Central memory CD8-positive, alpha-beta T cell (primary cell): ENCODE measurements at regions not wholly inside any gene's neighbourhood (a gene's known extent, or its start where the extent isn't known, plus 50 kb on each side); places are given as distances from the start of the nearest gene placed in this dataset.
"Not testable (repeated sequence)": the region's sequence is repeated elsewhere in the genome, so short reads cannot be mapped to it uniquely, and the experiment has no call there.

Source experiments
- ATAC-seq: fragments of 150-1000 bp; cut with Tn5 transposase; replicated peaks from 2 replicates; pipeline ENCODE4 v1.10.0; 2022; ENCODE audit warnings: mild to moderate bottlenecking, moderate FRiP score, moderate number of reproducible peaks; ENCODE audit not compliant: poor library complexity, severe bottlenecking; ENCODE audit errors: extremely low read depth
- DNase-seq, 2 donors: peaks; one replicate each; pipeline ENCODE4 v3.0.0; 2021; ENCODE audit warnings: low spot score in 2 of 2
- H3K27ac Mint-ChIP-seq: one replicate; pipeline ENCODE4 v1.8.0; 2022; ENCODE audit warnings: low read depth, mild to moderate bottlenecking, moderate library complexity, mixed read lengths
- H3K27me3 Mint-ChIP-seq: one replicate; pipeline ENCODE4 v1.8.0; 2022; ENCODE audit warnings: mixed read lengths
- H3K36me3 Mint-ChIP-seq: one replicate; pipeline ENCODE4 v1.8.0; 2022; ENCODE audit warnings: mild to moderate bottlenecking, moderate library complexity, mixed read lengths; ENCODE audit not compliant: insufficient read depth
- H3K4me1 Mint-ChIP-seq: one replicate; pipeline ENCODE4 v1.8.0; 2022; ENCODE audit warnings: mixed read lengths
- H3K4me3 Mint-ChIP-seq: one replicate; pipeline ENCODE4 v1.8.0; 2022; ENCODE audit warnings: mild to moderate bottlenecking, moderate library complexity, mixed read lengths
- H3K9me3 Mint-ChIP-seq: one replicate; pipeline ENCODE4 v1.8.0; 2022; ENCODE audit warnings: mixed read lengths

GRCh38 chr5:174446988-174447387, 277.4 kb upstream of the MSX2 start:
- ATAC-seq (no peak), DNase-seq (no peak)
- Mint-ChIP-seq H3K4me3 (no peak overlapping the region), H3K9me3 (no peaks in the 10 kb centered on the region), H3K27me3 (no peaks in the 10 kb centered on the region), H3K36me3 (no peaks in the 10 kb centered on the region), H3K4me1 (no peaks in the 10 kb centered on the region), H3K27ac (no peak overlapping the region)

GRCh38 chr5:174448041-174448440, 276.3 kb upstream of the MSX2 start:
- Mint-ChIP-seq H3K4me1 (no peaks in the 10 kb centered on the region), H3K27ac (no peak overlapping the region), H3K36me3 (no peaks in the 10 kb centered on the region), H3K27me3 (no peaks in the 10 kb centered on the region), H3K4me3 (no peak overlapping the region), H3K9me3 (no peaks in the 10 kb centered on the region)
- no peak for DNase-seq
- no peak for ATAC-seq

GRCh38 chr5:174448662-174449061, 275.7 kb upstream of the MSX2 start:
- H3K27ac Mint-ChIP-seq = no peak overlapping the region
- DNase-seq (no peak), ATAC-seq (no peak)
- H3K4me1 Mint-ChIP-seq = no peaks in the 10 kb centered on the region
- no peaks in the 10 kb centered on the region for H3K27me3 Mint-ChIP-seq
- no peaks in the 10 kb centered on the region for H3K9me3 Mint-ChIP-seq
- no peaks in the 10 kb centered on the region for H3K36me3 Mint-ChIP-seq
- no peak overlapping the region for H3K4me3 Mint-ChIP-seq

- DNase-seq (no peak), ATAC-seq (no peak)
- Mint-ChIP-seq H3K9me3 (peaks cover 5% of the 10 kb centered on the region), H3K27me3 (no peaks in the 10 kb centered on the region), H3K4me1 (no peaks in the 10 kb centered on the region), H3K27ac (no peak overlapping the region), H3K36me3 (peaks cover 2% of the 10 kb centered on the region), H3K4me3 (peak overlapping the region; percentile 3)
Measured at GRCh38 chr5:174453690-174454089, 270.7 kb upstream of the MSX2 start.

GRCh38 chr5:174454464-174454863, 269.9 kb upstream of the MSX2 start:
- DNase-seq (no peak), ATAC-seq (peak; percentile 56)
- Mint-ChIP-seq H3K4me3 (peak overlapping the region; percentile 3), H3K36me3 (peaks cover 2% of the 10 kb centered on the region), H3K27ac (no peak overlapping the region), H3K27me3 (no peaks in the 10 kb centered on the region), H3K4me1 (no peaks in the 10 kb centered on the region), H3K9me3 (peaks cover 5% of the 10 kb centered on the region)

GRCh38 chr5:174454890-174455289, 269.5 kb upstream of the MSX2 start:
- Mint-ChIP-seq H3K27me3 (no peaks in the 10 kb centered on the region), H3K4me1 (no peaks in the 10 kb centered on the region), H3K27ac (no peak overlapping the region), H3K36me3 (peaks cover 2% of the 10 kb centered on the region), H3K4me3 (no peak overlapping the region), H3K9me3 (peaks cover 5% of the 10 kb centered on the region)
- DNase-seq (no peak), ATAC-seq (no peak)

- Mint-ChIP-seq H3K27ac (no peak overlapping the region), H3K9me3 (peaks cover 5% of the 10 kb centered on the region), H3K27me3 (no peaks in the 10 kb centered on the region), H3K4me1 (no peaks in the 10 kb centered on the region), H3K4me3 (no peak overlapping the region), H3K36me3 (peaks cover 2% of the 10 kb centered on the region)
- DNase-seq (no peak), ATAC-seq (no peak)
Measured at GRCh38 chr5:174455301-174455700, 269.1 kb upstream of the MSX2 start.

- H3K36me3 Mint-ChIP-seq = peaks cover 2% of the 10 kb centered on the region
- peaks cover 5% of the 10 kb centered on the region for H3K9me3 Mint-ChIP-seq
- H3K4me1 Mint-ChIP-seq = no peaks in the 10 kb centered on the region
- no peak overlapping the region for H3K27ac Mint-ChIP-seq
- DNase-seq = no peak
- ATAC-seq = no peak
- H3K4me3 Mint-ChIP-seq = no peak overlapping the region
- no peaks in the 10 kb centered on the region for H3K27me3 Mint-ChIP-seq
Measured at GRCh38 chr5:174457141-174457678, 267.2 kb upstream of the MSX2 start.

GRCh38 chr5:174459071-174459702, 265.2 kb upstream of the MSX2 start:
- Mint-ChIP-seq H3K27me3 (no peaks in the 10 kb centered on the region), H3K36me3 (peaks cover 2% of the 10 kb centered on the region), H3K4me3 (no peak overlapping the region), H3K4me1 (no peaks in the 10 kb centered on the region), H3K27ac (no peak overlapping the region), H3K9me3 (peaks cover under 1% of the 10 kb centered on the region)
- DNase-seq (no peak), ATAC-seq (no peak)

GRCh38 chr5:174459832-174460448, 264.4 kb upstream of the MSX2 start:
- H3K4me1 Mint-ChIP-seq = no peaks in the 10 kb centered on the region
- no peak overlapping the region for H3K4me3 Mint-ChIP-seq
- H3K27me3 Mint-ChIP-seq = no peaks in the 10 kb centered on the region
- peaks cover 2% of the 10 kb centered on the region for H3K36me3 Mint-ChIP-seq
- no peak overlapping the region for H3K27ac Mint-ChIP-seq
- no peaks in the 10 kb centered on the region for H3K9me3 Mint-ChIP-seq
- ATAC-seq (no peak), DNase-seq (no peak)

GRCh38 chr5:174462129-174462528, 262.3 kb upstream of the MSX2 start:
- Mint-ChIP-seq H3K4me1 (no peaks in the 10 kb centered on the region), H3K4me3 (no peak overlapping the region), H3K27me3 (no peaks in the 10 kb centered on the region), H3K36me3 (peaks cover 2% of the 10 kb centered on the region), H3K27ac (no peak overlapping the region), H3K9me3 (peaks cover 10% of the 10 kb centered on the region)
- DNase-seq = no peak
- no peak for ATAC-seq

- Mint-ChIP-seq H3K9me3 (peaks cover 13% of the 10 kb centered on the region), H3K4me3 (no peak overlapping the region), H3K27me3 (no peaks in the 10 kb centered on the region), H3K36me3 (no peaks in the 10 kb centered on the region), H3K4me1 (no peaks in the 10 kb centered on the region), H3K27ac (no peak overlapping the region)
- ATAC-seq (no peak), DNase-seq (no peak)
Measured at GRCh38 chr5:174464504-174465165, 259.7 kb upstream of the MSX2 start.

- not testable (repeated sequence) for DNase-seq, ATAC-seq, H3K27ac Mint-ChIP-seq, H3K4me3 Mint-ChIP-seq, H3K27me3 Mint-ChIP-seq, H3K4me1 Mint-ChIP-seq, H3K36me3 Mint-ChIP-seq
- peaks cover 18% of the 10 kb centered on the region for H3K9me3 Mint-ChIP-seq
Measured at GRCh38 chr5:174471528-174471927, 252.9 kb upstream of the MSX2 start.
